Mammary epithelial cell (primary cell): ENCODE measurements at regions not wholly inside any gene's neighbourhood (a gene's known extent, or its start where the extent isn't known, plus 50 kb on each side); places are given as distances from the start of the nearest gene placed in this dataset.

ENCODE experiments used
- CTCF ChIP-seq, 2 donors: IDR thresholded peaks in 1 of 2; conservative IDR thresholded peaks in 1 of 2; 2 replicates each; pipeline ENCODE4 v1.5.1; 2011 to 2012; ENCODE audit warnings: inconsistent platforms in 2 of 2, low read length in 2 of 2, mild to moderate bottlenecking in 2 of 2, control low read depth in 1 of 2, low read depth in 1 of 2; ENCODE audit not compliant: insufficient read depth in 1 of 2; ENCODE audit errors: extremely low read depth in 1 of 2
- EZH2 ChIP-seq: IDR thresholded peaks from 2 replicates; pipeline ENCODE4 v1.6.1; 2012; ENCODE audit warnings: low read length, inconsistent platforms, borderline replicate concordance

GRCh38 chr14:87264272-87264785 is 728.7 kb downstream of the GALC start:
- no peak for TF ChIP-seq EZH2
- TF ChIP-seq CTCF (conservative IDR thresholded peaks at IDR 0.05 in 1 of 2, IDR thresholded peaks at IDR 0.05 in 1 of 2; ENCODE audit: extremely low read depth in 1 of 2, insufficient read depth in 1 of 2, low read depth in 1 of 2, low read length in 2 of 2): no peak
